H9 (cell line): ENCODE measurements at regions not wholly inside any gene's neighbourhood (a gene's known extent, or its start where the extent isn't known, plus 50 kb on each side); places are given as distances from the start of the nearest gene placed in this dataset.

Experiments used
- DNase-seq: peaks from one replicate; pipeline ENCODE4 v3.0.0-alpha.2; 2017
- H2AFZ ChIP-seq: one replicate; pipeline ENCODE4 v1.6.1; 2013; ENCODE audit warnings: mild to moderate bottlenecking, low read length, control low read depth, moderate library complexity
- H2AK5ac ChIP-seq: 2 replicates; pipeline ENCODE4 v1.6.1; 2013; ENCODE audit warnings: low read length, control low read depth, mixed read lengths; ENCODE audit not compliant: insufficient read length
- H2BK120ac ChIP-seq: one replicate; pipeline ENCODE4 v1.6.1; 2013; ENCODE audit warnings: low read depth, mild to moderate bottlenecking, low read length, control low read depth, inconsistent platforms; ENCODE audit not compliant: poor library complexity, severe bottlenecking
- H2BK12ac ChIP-seq: 2 replicates; pipeline ENCODE4 v1.6.1; 2013; ENCODE audit warnings: low read length, control low read depth, mixed read lengths, low read depth; ENCODE audit not compliant: insufficient read length
- H2BK15ac ChIP-seq: 2 replicates; pipeline ENCODE4 v1.6.1; 2013; ENCODE audit warnings: low read depth, low read length, control low read depth
- H2BK20ac ChIP-seq: one replicate; pipeline ENCODE4 v1.6.1; 2013; ENCODE audit warnings: low read depth, mild to moderate bottlenecking, low read length, control low read depth, inconsistent platforms; ENCODE audit not compliant: poor library complexity, severe bottlenecking
- H2BK5ac ChIP-seq: 2 replicates; pipeline ENCODE4 v1.6.1; 2013; ENCODE audit warnings: low read length, control low read depth, mixed read lengths; ENCODE audit not compliant: insufficient read length
- H3K14ac ChIP-seq: 2 replicates; pipeline ENCODE4 v1.6.1; 2013; ENCODE audit warnings: low read length, control low read depth; ENCODE audit not compliant: insufficient read depth
- H3K18ac ChIP-seq: 2 replicates; pipeline ENCODE4 v1.6.1; 2013; ENCODE audit warnings: low read depth, mild to moderate bottlenecking, mixed read lengths, low read length, control low read depth; ENCODE audit not compliant: insufficient read length
- H3K23ac ChIP-seq: 2 replicates; pipeline ENCODE4 v1.6.1; 2013; ENCODE audit warnings: low read length, control low read depth, mixed read lengths, low read depth; ENCODE audit not compliant: insufficient read length
- H3K23me2 ChIP-seq: 2 replicates; pipeline ENCODE4 v1.6.1; 2013; ENCODE audit warnings: low read depth, mild to moderate bottlenecking, mixed read lengths, low read length, control low read depth; ENCODE audit not compliant: insufficient read length, poor library complexity, severe bottlenecking
- H3K27ac ChIP-seq: 2 replicates; pipeline ENCODE4 v1.5.1; 2013; ENCODE audit warnings: low read length, control low read depth, mixed read lengths, low read depth; ENCODE audit not compliant: insufficient read length
- H3K27me3 ChIP-seq: 2 replicates; pipeline ENCODE4 v1.6.1; 2013; ENCODE audit warnings: low read length, control low read depth, inconsistent platforms; ENCODE audit not compliant: insufficient read depth
- H3K4ac ChIP-seq: 2 replicates; pipeline ENCODE4 v1.6.1; 2013; ENCODE audit warnings: low read depth, mild to moderate bottlenecking, control low read depth, inconsistent platforms, low read length, moderate library complexity
- H3K4me1 ChIP-seq: 2 replicates; pipeline ENCODE4 v1.6.1; 2013; ENCODE audit warnings: low read length, control low read depth, inconsistent platforms; ENCODE audit not compliant: insufficient read depth
- H3K4me2 ChIP-seq: 2 replicates; pipeline ENCODE4 v1.6.1; 2013; ENCODE audit warnings: low read length, control low read depth, mixed read lengths; ENCODE audit not compliant: insufficient read length, insufficient read depth
- H3K56ac ChIP-seq: 2 replicates; pipeline ENCODE4 v1.6.1; 2013; ENCODE audit warnings: low read depth, mild to moderate bottlenecking, mixed read lengths, low read length, control low read depth; ENCODE audit not compliant: insufficient read length
- H3K79me1 ChIP-seq: 2 replicates; pipeline ENCODE4 v1.6.1; 2013; ENCODE audit warnings: low read depth, mild to moderate bottlenecking, moderate library complexity, low read length, control low read depth, inconsistent platforms; ENCODE audit not compliant: insufficient read depth, poor library complexity, severe bottlenecking
- H3K79me2 ChIP-seq: 2 replicates; pipeline ENCODE4 v1.6.1; 2013; ENCODE audit warnings: low read length, control low read depth, inconsistent platforms; ENCODE audit not compliant: insufficient read depth
- H3K9ac ChIP-seq: 2 replicates; pipeline ENCODE4 v1.6.1; 2013; ENCODE audit warnings: low read length, control low read depth, mixed read lengths; ENCODE audit not compliant: insufficient read length; ENCODE audit errors: extremely low read depth
- H3K9me3 ChIP-seq: one replicate; pipeline ENCODE4 v1.6.1; 2013; ENCODE audit warnings: low read depth, low read length, inconsistent platforms; ENCODE audit not compliant: control insufficient read depth
- H3T11ph ChIP-seq: one replicate; pipeline ENCODE4 v1.6.1; 2013; ENCODE audit warnings: mild to moderate bottlenecking, low read length, control low read depth, inconsistent platforms
- H4K20me1 ChIP-seq: one replicate; pipeline ENCODE4 v1.6.1; 2013; ENCODE audit not compliant: control insufficient read depth, insufficient read length, insufficient read depth
- H4K5ac ChIP-seq: 2 replicates; pipeline ENCODE4 v1.6.1; 2013; ENCODE audit warnings: low read depth, mild to moderate bottlenecking, mixed read lengths, low read length, control low read depth; ENCODE audit not compliant: insufficient read length
- H4K8ac ChIP-seq: replicated peaks from 2 replicates; pipeline ENCODE4 v1.6.1; 2013; ENCODE audit warnings: low read length, control low read depth, mixed read lengths, low read depth; ENCODE audit not compliant: insufficient read length
- H4K91ac ChIP-seq: 2 replicates; pipeline ENCODE4 v1.6.1; 2013; ENCODE audit warnings: low read depth, mild to moderate bottlenecking, moderate library complexity, mixed read lengths, low read length, control low read depth; ENCODE audit not compliant: insufficient read length
- H3K27ac Mint-ChIP-seq, 3 experiments: 2 replicates in 2 of 3; 3 replicates in 1 of 3; pipeline ENCODE4 v1.8.0; 2020 to 2021; ENCODE audit warnings: mixed read lengths in 3 of 3, mild to moderate bottlenecking in 1 of 3, moderate library complexity in 1 of 3
- H3K27me3 Mint-ChIP-seq: 2 replicates; pipeline ENCODE4 v1.8.0; 2021; ENCODE audit warnings: low read depth, mild to moderate bottlenecking, moderate library complexity, mixed read lengths
- H3K36me3 Mint-ChIP-seq, 3 experiments: 2 replicates in 2 of 3; 3 replicates in 1 of 3; pipeline ENCODE4 v1.8.0; 2020 to 2021; ENCODE audit warnings: low read depth in 3 of 3, mixed read lengths in 3 of 3; ENCODE audit not compliant: insufficient read depth in 1 of 3
- H3K4me1 Mint-ChIP-seq, 2 experiments: 2 replicates each; pipeline ENCODE4 v1.8.0; 2020; ENCODE audit warnings: mixed read lengths in 2 of 2
- H3K4me3 Mint-ChIP-seq, 2 experiments: 2 replicates in 1 of 2; 3 replicates in 1 of 2; pipeline ENCODE4 v1.8.0; 2020 to 2021; ENCODE audit warnings: mild to moderate bottlenecking in 2 of 2, mixed read lengths in 2 of 2, moderate library complexity in 1 of 2
- H3K9me3 Mint-ChIP-seq, 2 experiments: 2 replicates in 1 of 2; 3 replicates in 1 of 2; pipeline ENCODE4 v1.8.0; 2020; ENCODE audit warnings: mild to moderate bottlenecking in 2 of 2, mixed read lengths in 2 of 2, moderate library complexity in 1 of 2
- WGBS: extraction: QIAGEN DNeasy Blood & Tissue Kit; methylation state at CpG from one replicate; pipeline ENCODE4 v1.1.7; 2013; ENCODE audit warnings: missing lambda C conversion rate, low lambda C conversion rate, mixed read lengths; ENCODE audit not compliant: insufficient read length; ENCODE audit errors: extremely low coverage; 5-methylcytosine and 5-hydroxymethylcytosine counted together
- TF ChIP-seq, protein P1 (sequence below): fragments of 200-600 bp; sonication (generic); conservative IDR thresholded peaks from 3 replicates; pipeline ENCODE4 v1.8.0; 2021; ENCODE audit warnings: antibody characterized with exemption, mild to moderate bottlenecking

DNA sequence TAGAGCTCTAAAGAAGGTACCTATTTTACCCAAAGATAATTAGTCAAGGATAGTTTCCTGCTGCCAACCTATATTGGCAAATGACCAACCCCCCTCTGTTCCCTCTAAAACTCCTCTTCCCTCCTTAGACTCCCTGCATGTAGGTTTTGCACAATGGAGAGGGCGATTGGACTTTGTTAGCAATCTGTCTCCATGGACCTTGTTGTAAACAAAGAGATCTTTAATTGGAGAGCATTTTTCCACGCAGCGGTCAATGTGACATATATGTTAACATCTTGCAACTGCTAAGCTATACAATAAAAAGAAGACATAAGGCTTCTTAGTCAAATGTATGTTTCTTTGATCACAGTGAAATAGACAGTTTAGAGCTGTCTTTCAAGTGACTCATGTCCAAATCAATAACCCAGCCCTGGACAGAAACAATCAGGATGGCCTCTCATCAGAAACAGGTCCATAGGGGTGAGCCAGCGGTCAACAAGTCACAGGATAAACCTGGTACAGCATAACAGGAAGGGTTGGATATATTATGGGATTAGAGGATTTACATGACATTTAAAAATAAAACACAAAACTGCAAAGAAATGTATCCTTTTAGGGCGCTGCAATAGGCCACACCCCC is 69.7 kb upstream of the UBL3 start:
- no peak overlapping the region for H4K8ac ChIP-seq
- no peak overlapping the region for H3K9ac ChIP-seq
- Mint-ChIP-seq H3K27ac (no peak overlapping the region), H3K4me3 (no peak overlapping the region), H3K9me3 (no peaks in the 10 kb centered on the region; a peak in 1 of 5 replicates), H3K27me3 (peaks cover 4% of the 10 kb centered on the region), H3K4me1 (peaks cover 11 to 21% of the 10 kb centered on the region in 2 experiments), H3K36me3 (no peaks in the 10 kb centered on the region)
- no peak overlapping the region for H2AK5ac ChIP-seq
- no peaks in the 10 kb centered on the region; the same call in 1 of the 2 replicates for H3K4me1 ChIP-seq
- no peak overlapping the region for H4K91ac ChIP-seq
- H2BK5ac ChIP-seq = no peak overlapping the region
- H3K27me3 ChIP-seq = no peaks in the 10 kb centered on the region
- no peak overlapping the region for H3T11ph ChIP-seq
- no peaks in the 10 kb centered on the region for H3K79me2 ChIP-seq
- no peak overlapping the region for H2BK20ac ChIP-seq
- DNase-seq = no peak
- H2BK15ac ChIP-seq = no peak overlapping the region
- H4K5ac ChIP-seq = no peak overlapping the region
- H4K20me1 ChIP-seq = no peaks in the 10 kb centered on the region
- no peak overlapping the region for H3K4ac ChIP-seq
- H3K18ac ChIP-seq = no peak overlapping the region
- no peaks in the 10 kb centered on the region for H3K79me1 ChIP-seq
- H3K56ac ChIP-seq = no peak overlapping the region
- no peak overlapping the region for H2BK120ac ChIP-seq
- no peak overlapping the region for H2AFZ ChIP-seq
- H3K23me2 ChIP-seq = no peaks in the 10 kb centered on the region
- H3K9me3 ChIP-seq = no peaks in the 10 kb centered on the region
- no peak overlapping the region for H3K4me2 ChIP-seq
- H3K23ac ChIP-seq = no peak overlapping the region
- H3K14ac ChIP-seq = no peak overlapping the region
- H2BK12ac ChIP-seq = no peak overlapping the region
- WGBS = no CpG with 5 or more reads among the region's 5 CpGs
- no peak overlapping the region for H3K27ac ChIP-seq
- TF ChIP-seq, protein P1, sequence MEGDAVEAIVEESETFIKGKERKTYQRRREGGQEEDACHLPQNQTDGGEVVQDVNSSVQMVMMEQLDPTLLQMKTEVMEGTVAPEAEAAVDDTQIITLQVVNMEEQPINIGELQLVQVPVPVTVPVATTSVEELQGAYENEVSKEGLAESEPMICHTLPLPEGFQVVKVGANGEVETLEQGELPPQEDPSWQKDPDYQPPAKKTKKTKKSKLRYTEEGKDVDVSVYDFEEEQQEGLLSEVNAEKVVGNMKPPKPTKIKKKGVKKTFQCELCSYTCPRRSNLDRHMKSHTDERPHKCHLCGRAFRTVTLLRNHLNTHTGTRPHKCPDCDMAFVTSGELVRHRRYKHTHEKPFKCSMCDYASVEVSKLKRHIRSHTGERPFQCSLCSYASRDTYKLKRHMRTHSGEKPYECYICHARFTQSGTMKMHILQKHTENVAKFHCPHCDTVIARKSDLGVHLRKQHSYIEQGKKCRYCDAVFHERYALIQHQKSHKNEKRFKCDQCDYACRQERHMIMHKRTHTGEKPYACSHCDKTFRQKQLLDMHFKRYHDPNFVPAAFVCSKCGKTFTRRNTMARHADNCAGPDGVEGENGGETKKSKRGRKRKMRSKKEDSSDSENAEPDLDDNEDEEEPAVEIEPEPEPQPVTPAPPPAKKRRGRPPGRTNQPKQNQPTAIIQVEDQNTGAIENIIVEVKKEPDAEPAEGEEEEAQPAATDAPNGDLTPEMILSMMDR = no peak
